ENCODE measurements at regions not wholly inside any gene's neighbourhood (a gene's known extent, or its start where the extent isn't known, plus 50 kb on each side); places are given as distances from the start of the nearest gene placed in this dataset.

DNA sequence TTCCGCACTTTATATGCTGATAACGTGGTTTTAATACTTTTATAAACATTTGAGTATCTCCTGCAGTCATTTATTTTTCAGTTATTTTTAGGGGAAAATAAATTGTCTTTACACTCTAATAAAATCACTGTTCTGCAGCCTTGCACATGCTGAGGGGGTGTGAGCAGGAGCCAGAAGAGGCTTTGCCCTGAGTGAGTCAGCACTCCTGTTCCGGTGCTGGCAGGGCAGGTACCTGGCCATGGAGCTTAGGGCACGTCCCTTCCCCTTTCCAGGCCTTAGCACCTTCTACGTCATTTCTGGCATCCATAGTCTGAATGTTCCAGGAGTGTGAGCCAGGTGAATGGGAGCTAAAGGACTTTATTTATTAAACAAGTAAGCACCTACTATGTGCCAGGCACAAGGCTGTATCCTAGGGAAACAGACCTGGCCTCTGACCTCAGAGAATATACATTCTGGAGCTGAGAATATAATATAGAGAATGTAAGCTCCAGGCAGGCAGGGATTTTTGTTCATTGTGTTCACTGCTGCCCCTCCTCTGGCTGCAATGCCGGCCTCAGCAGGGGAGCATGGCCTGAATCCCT is 402.9 kb downstream of the PTPRU start:
- no peaks in the 10 kb centered on the region for H3K36me3 ChIP-seq
- no peak overlapping the region for H3K27ac ChIP-seq
- TF ChIP-seq, protein P1, sequence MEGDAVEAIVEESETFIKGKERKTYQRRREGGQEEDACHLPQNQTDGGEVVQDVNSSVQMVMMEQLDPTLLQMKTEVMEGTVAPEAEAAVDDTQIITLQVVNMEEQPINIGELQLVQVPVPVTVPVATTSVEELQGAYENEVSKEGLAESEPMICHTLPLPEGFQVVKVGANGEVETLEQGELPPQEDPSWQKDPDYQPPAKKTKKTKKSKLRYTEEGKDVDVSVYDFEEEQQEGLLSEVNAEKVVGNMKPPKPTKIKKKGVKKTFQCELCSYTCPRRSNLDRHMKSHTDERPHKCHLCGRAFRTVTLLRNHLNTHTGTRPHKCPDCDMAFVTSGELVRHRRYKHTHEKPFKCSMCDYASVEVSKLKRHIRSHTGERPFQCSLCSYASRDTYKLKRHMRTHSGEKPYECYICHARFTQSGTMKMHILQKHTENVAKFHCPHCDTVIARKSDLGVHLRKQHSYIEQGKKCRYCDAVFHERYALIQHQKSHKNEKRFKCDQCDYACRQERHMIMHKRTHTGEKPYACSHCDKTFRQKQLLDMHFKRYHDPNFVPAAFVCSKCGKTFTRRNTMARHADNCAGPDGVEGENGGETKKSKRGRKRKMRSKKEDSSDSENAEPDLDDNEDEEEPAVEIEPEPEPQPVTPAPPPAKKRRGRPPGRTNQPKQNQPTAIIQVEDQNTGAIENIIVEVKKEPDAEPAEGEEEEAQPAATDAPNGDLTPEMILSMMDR (IDR thresholded peaks at IDR 0.05), result no peak
- no peak overlapping the region for H3K4me3 ChIP-seq
- no peaks in the 10 kb centered on the region for H3K4me1 ChIP-seq
- H3K27me3 ChIP-seq, result peaks cover 0 to 20% of the 10 kb centered on the region in 2 donors
- intact Hi-C loops (cut with DNase I; ENCODE audit: low total_unique reads), result no loop called here
- DNase-seq, result peak in 1 of 2 donors; percentile 13
- H3K9me3 ChIP-seq, result no peaks in the 10 kb centered on the region

DNA sequence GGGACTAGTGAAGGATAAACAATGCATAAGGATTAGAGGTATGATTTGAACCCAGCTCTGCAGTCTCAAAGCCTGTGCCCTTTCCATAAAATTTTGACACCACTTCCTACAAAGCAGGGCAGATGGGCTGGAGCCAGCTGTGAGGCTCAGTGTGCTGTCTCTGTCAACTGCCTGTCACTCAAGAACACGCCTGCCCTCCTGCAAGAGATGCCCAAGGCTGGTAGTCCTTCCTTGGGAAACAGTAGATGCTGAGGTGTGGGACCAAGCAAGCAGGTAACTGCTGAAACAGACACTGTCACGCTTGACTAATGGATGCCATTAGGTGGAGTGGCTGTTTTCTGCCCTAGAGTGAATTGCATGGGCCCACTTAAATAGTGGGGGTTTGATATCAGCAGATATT is 402.0 kb downstream of the PTPRU start:
- Histone ChIP-seq H3K27ac (no peak overlapping the region), H3K27me3 (peaks cover 0 to 20% of the 10 kb centered on the region in 2 donors), H3K9me3 (no peaks in the 10 kb centered on the region), H3K36me3 (no peaks in the 10 kb centered on the region), H3K4me1 (no peaks in the 10 kb centered on the region), H3K4me3 (no peak overlapping the region)
- peak in 1 of 2 donors; percentile 38 for DNase-seq
- intact Hi-C loops (cut with DNase I; ENCODE audit: low total_unique reads), result no loop called here
- TF ChIP-seq, protein P1 (IDR thresholded peaks at IDR 0.05), result no peak

DNA sequence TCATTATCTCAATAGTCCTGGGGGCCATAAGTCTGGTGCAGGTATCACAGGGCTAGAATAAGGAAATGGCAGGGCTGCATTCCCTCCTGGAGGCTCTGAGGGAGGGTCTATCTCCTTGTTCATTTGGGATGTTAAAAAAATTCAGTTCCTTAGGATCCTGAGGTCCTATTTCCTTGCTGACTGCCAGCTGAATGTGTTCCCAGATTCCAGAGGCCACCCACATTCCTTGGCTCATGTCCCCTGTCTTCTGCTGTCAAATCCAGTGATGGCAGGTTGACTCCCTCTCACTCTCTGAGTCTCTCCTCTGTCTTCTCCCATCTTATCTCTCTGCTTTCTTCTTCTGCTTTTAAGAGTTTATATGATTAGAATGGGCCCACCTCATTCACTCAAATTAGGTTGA is 400.6 kb downstream of the PTPRU start:
- Histone ChIP-seq H3K27ac (no peak overlapping the region), H3K36me3 (no peaks in the 10 kb centered on the region), H3K4me3 (no peak overlapping the region), H3K27me3 (peaks cover 0 to 20% of the 10 kb centered on the region in 2 donors), H3K4me1 (no peaks in the 10 kb centered on the region), H3K9me3 (no peaks in the 10 kb centered on the region)
- intact Hi-C loops (cut with DNase I; ENCODE audit: low total_unique reads), result no loop called here
- peak in 1 of 2 donors; percentile 4 for DNase-seq
- TF ChIP-seq, protein P1 (IDR thresholded peaks at IDR 0.05), result no peak

DNA sequence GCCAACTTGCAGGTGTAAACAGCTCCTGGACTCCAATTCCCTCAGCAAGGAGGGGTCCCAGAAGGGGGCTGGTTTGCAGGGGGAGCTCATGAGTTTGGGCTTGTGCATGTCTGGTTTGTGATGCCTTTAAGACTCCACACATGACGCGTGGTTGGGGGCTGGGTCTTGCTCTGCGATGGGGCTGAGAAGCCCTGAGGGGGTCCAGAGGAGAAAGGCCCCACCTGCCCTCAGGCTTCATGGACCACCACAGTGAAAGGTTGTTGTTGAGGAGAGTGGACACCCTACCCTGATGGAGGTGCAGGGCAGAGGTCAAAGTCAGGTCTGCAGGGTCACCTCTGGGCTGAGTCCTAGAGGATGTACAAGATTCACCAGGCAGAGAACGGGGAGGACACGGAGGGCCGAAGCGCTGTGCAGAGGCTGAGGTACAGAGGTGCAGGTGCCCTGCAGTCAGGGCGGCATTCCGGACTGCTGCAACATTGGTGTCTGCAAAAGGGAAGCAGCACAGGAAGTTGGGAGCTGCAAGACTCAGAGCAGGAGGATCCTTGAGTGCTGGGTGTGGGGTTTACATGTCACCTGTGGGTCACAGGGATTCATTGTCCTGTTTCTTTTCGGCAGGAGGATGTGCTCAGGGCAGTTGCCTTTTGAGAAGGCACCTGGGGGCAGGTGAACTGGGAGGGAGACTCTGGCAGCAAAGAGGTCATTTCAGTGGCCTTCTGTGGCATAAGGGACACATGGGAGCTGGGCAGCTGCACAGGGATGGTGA is 399.4 kb downstream of the PTPRU start:
- intact Hi-C loops (cut with DNase I; ENCODE audit: low total_unique reads), result no loop called here
- Histone ChIP-seq H3K27me3 (peaks cover 0 to 20% of the 10 kb centered on the region in 2 donors), H3K4me3 (no peak overlapping the region), H3K27ac (no peak overlapping the region), H3K9me3 (no peaks in the 10 kb centered on the region), H3K4me1 (no peaks in the 10 kb centered on the region), H3K36me3 (no peaks in the 10 kb centered on the region)
- TF ChIP-seq, protein P1 (IDR thresholded peaks at IDR 0.05), result no peak
- no peak for DNase-seq

DNA sequence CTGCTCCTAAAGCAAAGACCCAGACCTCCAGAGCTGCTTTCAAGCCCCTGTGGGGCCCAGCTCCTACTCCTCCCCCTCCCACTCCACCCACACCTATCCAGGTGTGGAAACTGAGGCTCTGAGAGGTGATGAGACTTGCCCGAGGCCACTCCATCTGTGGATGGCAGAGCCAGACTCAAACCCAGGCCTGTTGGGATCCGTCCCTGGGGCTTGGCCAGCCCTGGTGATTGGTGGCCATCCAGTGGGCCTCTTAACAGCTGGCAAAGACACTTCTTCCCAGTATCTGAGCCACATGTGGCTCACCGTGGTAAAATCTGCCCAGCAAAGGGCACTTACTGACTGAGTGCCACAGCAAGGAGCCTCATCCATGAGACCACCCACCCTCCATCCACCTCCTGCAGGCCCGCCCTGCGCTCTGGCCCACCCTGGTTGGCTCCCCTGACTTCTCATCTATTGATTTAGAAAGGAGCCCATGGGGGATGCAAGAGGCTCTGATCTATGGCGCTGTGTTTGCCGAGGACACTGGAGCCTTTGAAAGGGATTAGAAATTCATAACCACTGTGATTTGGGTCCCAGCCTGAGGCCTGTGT is 398.5 kb downstream of the PTPRU start:
- intact Hi-C loops (cut with DNase I; ENCODE audit: low total_unique reads), result no loop called here
- DNase-seq, result no peak
- Histone ChIP-seq H3K4me3 (no peak overlapping the region), H3K9me3 (no peaks in the 10 kb centered on the region), H3K4me1 (no peaks in the 10 kb centered on the region), H3K27ac (no peak overlapping the region), H3K36me3 (no peaks in the 10 kb centered on the region), H3K27me3 (peaks cover 0 to 13% of the 10 kb centered on the region in 2 donors)
- TF ChIP-seq, protein P1 (IDR thresholded peaks at IDR 0.05), result no peak

All from tibial artery (tissue), 4 donors.